ENCODE measurements at regions not wholly inside any gene's neighbourhood (a gene's known extent, or its start where the extent isn't known, plus 50 kb on each side); places are given as distances from the start of the nearest gene placed in this dataset.

GRCh38 chr5:25066239-25066638 is 421.5 kb upstream of the CDH10 start:
- no peak for FAIRE-seq
- TF ChIP-seq POLR2A (IDR thresholded peaks at IDR 0.05; ENCODE audit: low read depth, low read length), result no peak
- no peak for DNase-seq (ENCODE audit: insufficient read length, low spot score)

DNA sequence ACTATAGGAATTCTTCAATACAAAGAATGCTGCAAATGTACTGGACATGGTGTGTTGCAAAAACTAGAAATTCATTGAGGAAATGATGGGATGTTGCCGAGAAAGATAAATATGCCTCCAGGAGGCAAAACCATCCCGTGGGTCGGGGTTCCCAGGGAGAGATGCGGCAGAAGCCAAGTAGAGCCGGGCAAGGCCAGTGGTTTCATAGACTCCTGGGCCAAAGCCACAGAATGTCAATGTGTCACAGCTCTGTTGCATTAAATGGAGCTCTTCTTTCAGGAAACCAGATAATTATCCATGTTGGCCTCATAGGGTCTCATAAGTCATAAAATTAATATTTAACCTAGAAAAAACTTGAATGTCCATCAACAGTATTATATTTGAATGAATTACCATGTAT is 419.5 kb upstream of the CDH10 start:
- no peak for DNase-seq (ENCODE audit: insufficient read length, low spot score)
- no peak for FAIRE-seq
- TF ChIP-seq POLR2A (IDR thresholded peaks at IDR 0.05; ENCODE audit: low read depth, low read length), result no peak

DNA sequence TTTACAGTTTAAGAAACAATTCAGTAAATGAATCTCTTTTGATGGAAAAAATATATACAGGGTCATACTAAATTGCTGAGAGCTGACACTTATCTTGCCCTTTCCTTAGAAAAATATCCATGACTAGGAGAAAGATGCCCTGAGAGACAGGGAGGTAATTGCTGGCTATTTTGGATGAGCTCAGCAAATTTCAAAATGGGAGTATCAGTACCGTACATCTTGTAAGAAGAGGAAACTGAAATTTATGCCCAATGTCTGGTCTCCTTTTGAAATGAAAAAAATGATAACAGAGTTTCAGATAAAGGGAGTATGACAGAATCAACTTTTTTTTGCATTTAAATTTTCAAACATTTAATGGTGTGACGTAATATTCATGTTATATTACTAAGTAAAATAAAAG is 415.8 kb upstream of the CDH10 start:
- no peak for FAIRE-seq
- DNase-seq (ENCODE audit: insufficient read length, low spot score), result no peak
- TF ChIP-seq POLR2A (IDR thresholded peaks at IDR 0.05; ENCODE audit: low read depth, low read length), result no peak

GRCh38 chr5:25056836-25057235 is 412.1 kb upstream of the CDH10 start:
- DNase-seq (ENCODE audit: insufficient read length, low spot score) (no peak), FAIRE-seq (no peak)
- no peak for TF ChIP-seq POLR2A (IDR thresholded peaks at IDR 0.05; ENCODE audit: low read depth, low read length)

GRCh38 chr5:25033658-25034057 is 388.9 kb upstream of the CDH10 start:
- FAIRE-seq, result no peak
- DNase-seq (ENCODE audit: insufficient read length, low spot score), result no peak

GRCh38 chr5:25029004-25029403 is 384.2 kb upstream of the CDH10 start:
- DNase-seq (ENCODE audit: insufficient read length, low spot score) (no peak), FAIRE-seq (no peak)
- no peak for TF ChIP-seq POLR2A (IDR thresholded peaks at IDR 0.05; ENCODE audit: low read depth, low read length)

More at GRCh38 chr5:25033658-25034057, 388.9 kb upstream of the CDH10 start:
- no peak for TF ChIP-seq POLR2A (IDR thresholded peaks at IDR 0.05; ENCODE audit: low read depth, low read length)

DNA sequence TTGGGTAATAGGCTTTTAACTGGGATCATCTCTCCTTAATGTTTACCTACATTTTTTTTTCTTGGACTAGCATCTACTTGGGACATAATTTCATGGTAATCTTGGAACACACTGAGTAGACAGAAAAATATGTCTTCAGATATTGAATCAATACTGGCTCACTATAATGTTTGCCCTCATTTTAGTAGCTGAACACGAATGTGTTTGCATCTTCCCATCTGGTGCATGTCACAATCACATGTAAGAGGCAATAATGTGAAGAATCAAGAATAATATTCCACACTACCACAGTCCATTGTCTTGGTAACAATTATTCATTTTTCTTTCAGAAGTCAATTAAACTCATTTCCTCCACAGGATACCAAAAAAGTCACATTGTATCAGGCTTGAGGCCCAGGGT is 382.7 kb upstream of the CDH10 start:
- DNase-seq (ENCODE audit: insufficient read length, low spot score) (no peak), FAIRE-seq (peak; percentile 6)
- no peak for TF ChIP-seq POLR2A (IDR thresholded peaks at IDR 0.05; ENCODE audit: low read depth, low read length)

DNA sequence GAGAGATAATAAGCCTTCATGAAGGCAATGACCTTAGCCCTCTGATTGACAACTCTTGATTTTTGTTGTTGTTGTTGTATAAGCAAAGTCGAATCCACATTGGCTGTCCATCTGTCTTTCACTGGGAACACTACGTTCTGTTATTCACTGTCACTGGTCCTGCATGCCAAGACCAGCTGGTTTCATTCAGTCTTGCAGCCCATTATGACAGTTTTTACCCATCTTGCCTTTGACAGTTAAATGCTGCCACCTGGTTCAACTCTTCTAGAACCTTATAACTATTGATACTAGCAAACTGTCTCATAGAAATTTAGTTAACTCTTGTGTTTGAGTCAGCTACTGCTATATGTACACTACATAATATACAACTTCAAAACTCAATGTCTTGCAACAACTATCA is 382.3 kb upstream of the CDH10 start:
- no peak for TF ChIP-seq POLR2A (IDR thresholded peaks at IDR 0.05; ENCODE audit: low read depth, low read length)
- peak; percentile 48 for FAIRE-seq
- DNase-seq (ENCODE audit: insufficient read length, low spot score), result no peak

GRCh38 chr5:25025831-25026230 is 381.1 kb upstream of the CDH10 start:
- no peak for FAIRE-seq
- DNase-seq (ENCODE audit: insufficient read length, low spot score), result no peak
- TF ChIP-seq POLR2A (IDR thresholded peaks at IDR 0.05; ENCODE audit: low read depth, low read length), result no peak

DNA sequence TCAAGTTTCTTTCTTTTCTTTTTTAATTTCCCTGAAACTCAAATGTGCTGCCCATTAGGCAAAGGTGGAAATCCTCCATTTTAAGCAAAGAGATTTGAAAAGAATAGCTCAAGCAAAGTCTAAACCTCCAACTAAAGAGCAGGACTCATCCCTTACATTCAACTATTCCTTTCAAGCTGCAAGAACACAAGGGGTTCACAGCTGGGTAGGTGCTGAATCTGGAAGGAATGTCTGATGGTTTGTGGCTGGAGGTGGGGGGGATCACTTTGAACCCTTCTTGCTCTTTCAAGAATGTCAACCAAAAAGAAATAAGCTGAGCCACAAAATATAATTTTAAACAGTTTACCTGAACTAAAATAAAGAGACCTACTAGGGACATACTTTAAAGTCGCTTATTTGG is 375.7 kb upstream of the CDH10 start:
- no peak for TF ChIP-seq POLR2A (IDR thresholded peaks at IDR 0.05; ENCODE audit: low read depth, low read length)
- no peak for FAIRE-seq
- no peak for DNase-seq (ENCODE audit: insufficient read length, low spot score)

GRCh38 chr5:25009063-25009462 is 364.3 kb upstream of the CDH10 start:
- no peak for DNase-seq (ENCODE audit: insufficient read length, low spot score)
- TF ChIP-seq POLR2A (IDR thresholded peaks at IDR 0.05; ENCODE audit: low read depth, low read length), result no peak
- peak; percentile 53 for FAIRE-seq

- FAIRE-seq (peak; percentile 97), DNase-seq (ENCODE audit: insufficient read length, low spot score) (no peak)
- TF ChIP-seq POLR2A (IDR thresholded peaks at IDR 0.05; ENCODE audit: low read depth, low read length), result no peak
Measured at GRCh38 chr5:25006734-25007133, 362.0 kb upstream of the CDH10 start.

GRCh38 chr5:25006237-25006636 is 361.5 kb upstream of the CDH10 start:
- DNase-seq (ENCODE audit: insufficient read length, low spot score), result no peak
- no peak for TF ChIP-seq POLR2A (IDR thresholded peaks at IDR 0.05; ENCODE audit: low read depth, low read length)
- no peak for FAIRE-seq

DNA sequence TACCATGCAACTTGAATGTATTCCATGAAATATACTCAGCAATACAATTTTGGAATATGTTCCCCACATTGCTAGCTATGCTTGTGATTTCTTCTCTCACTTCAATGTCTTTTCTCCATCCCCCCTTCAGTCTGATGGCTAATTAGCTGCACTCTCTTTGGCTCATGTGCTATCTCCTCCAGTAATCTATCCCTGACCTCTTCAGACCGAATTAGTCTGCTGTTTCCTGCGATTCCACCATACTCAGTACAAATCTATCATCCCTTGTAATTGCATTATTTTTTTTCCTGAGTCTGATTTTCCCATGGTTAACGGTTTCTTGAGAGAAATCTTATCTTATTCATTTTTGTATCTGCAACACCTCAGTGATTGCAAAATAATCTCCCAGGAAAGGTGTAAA is 360.7 kb upstream of the CDH10 start:
- no peak for DNase-seq (ENCODE audit: insufficient read length, low spot score)
- no peak for TF ChIP-seq POLR2A (IDR thresholded peaks at IDR 0.05; ENCODE audit: low read depth, low read length)
- FAIRE-seq, result no peak

- no peak for TF ChIP-seq POLR2A (IDR thresholded peaks at IDR 0.05; ENCODE audit: low read depth, low read length)
- peak; percentile 61 for FAIRE-seq
Measured at GRCh38 chr5:25002371-25002770, 357.6 kb upstream of the CDH10 start.

DNA sequence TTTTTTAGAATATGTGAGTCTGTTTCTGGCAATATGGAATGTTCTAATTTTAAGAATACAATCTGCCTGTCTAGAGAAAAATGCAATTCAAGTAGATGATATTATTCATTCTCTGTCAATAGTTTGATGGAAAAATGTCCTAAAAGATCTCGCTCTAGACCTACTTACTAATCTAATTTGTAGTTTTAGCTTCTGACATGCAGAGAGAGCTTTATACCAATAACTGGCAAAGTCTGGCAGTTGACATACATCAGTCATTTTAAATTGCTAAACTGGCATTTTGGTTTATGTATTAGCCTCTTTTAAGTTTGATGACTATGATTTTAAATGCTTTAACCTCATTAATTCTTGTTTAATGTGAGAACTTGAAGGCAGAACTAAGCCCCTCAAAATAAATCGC is 355.0 kb upstream of the CDH10 start:
- no peak for FAIRE-seq
- no peak for TF ChIP-seq POLR2A (IDR thresholded peaks at IDR 0.05; ENCODE audit: low read depth, low read length)
- no peak for DNase-seq (ENCODE audit: insufficient read length, low spot score)

More at GRCh38 chr5:25002371-25002770, 357.6 kb upstream of the CDH10 start:
- no peak for DNase-seq (ENCODE audit: insufficient read length, low spot score)
